Osteocyte (in vitro differentiated cells): ENCODE measurements at regions not wholly inside any gene's neighbourhood (a gene's known extent, or its start where the extent isn't known, plus 50 kb on each side); places are given as distances from the start of the nearest gene placed in this dataset.
"Not testable (repeated sequence)": the region's sequence is repeated elsewhere in the genome, so short reads cannot be mapped to it uniquely, and the experiment has no call there.

Experiments
- DNase-seq: peaks from one replicate; pipeline ENCODE4 v3.0.0; 2021; ENCODE audit warnings: mixed read lengths; ENCODE audit not compliant: unreplicated experiment; ENCODE audit errors: extremely low spot score
- H3K27ac Mint-ChIP-seq: one replicate; pipeline ENCODE4 v1.8.0; 2021; ENCODE audit warnings: mild to moderate bottlenecking, mixed read lengths; ENCODE audit not compliant: unreplicated experiment
- H3K27me3 Mint-ChIP-seq: one replicate; pipeline ENCODE4 v1.8.0; 2021; ENCODE audit warnings: mixed read lengths; ENCODE audit not compliant: unreplicated experiment
- H3K36me3 Mint-ChIP-seq: one replicate; pipeline ENCODE4 v1.8.0; 2021; ENCODE audit warnings: mixed read lengths; ENCODE audit not compliant: unreplicated experiment
- H3K4me1 Mint-ChIP-seq: one replicate; pipeline ENCODE4 v1.8.0; 2021; ENCODE audit warnings: mixed read lengths; ENCODE audit not compliant: unreplicated experiment
- H3K4me3 Mint-ChIP-seq: one replicate; pipeline ENCODE4 v1.8.0; 2021; ENCODE audit warnings: mild to moderate bottlenecking, moderate library complexity, mixed read lengths; ENCODE audit not compliant: unreplicated experiment
- H3K9me3 Mint-ChIP-seq: one replicate; pipeline ENCODE4 v1.8.0; 2021; ENCODE audit warnings: mixed read lengths; ENCODE audit not compliant: unreplicated experiment
- TF ChIP-seq, protein P1 (sequence below): fragments of 200-600 bp; sonication (generic); IDR thresholded peaks from 2 replicates; pipeline ENCODE4 v1.5.0; 2021; ENCODE audit warnings: antibody characterized with exemption, mild to moderate bottlenecking, moderate library complexity

GRCh38 chr13:53445686-53446085 is 417.1 kb downstream of the OLFM4 start:
- DNase-seq: no peak
- TF ChIP-seq, protein P1, sequence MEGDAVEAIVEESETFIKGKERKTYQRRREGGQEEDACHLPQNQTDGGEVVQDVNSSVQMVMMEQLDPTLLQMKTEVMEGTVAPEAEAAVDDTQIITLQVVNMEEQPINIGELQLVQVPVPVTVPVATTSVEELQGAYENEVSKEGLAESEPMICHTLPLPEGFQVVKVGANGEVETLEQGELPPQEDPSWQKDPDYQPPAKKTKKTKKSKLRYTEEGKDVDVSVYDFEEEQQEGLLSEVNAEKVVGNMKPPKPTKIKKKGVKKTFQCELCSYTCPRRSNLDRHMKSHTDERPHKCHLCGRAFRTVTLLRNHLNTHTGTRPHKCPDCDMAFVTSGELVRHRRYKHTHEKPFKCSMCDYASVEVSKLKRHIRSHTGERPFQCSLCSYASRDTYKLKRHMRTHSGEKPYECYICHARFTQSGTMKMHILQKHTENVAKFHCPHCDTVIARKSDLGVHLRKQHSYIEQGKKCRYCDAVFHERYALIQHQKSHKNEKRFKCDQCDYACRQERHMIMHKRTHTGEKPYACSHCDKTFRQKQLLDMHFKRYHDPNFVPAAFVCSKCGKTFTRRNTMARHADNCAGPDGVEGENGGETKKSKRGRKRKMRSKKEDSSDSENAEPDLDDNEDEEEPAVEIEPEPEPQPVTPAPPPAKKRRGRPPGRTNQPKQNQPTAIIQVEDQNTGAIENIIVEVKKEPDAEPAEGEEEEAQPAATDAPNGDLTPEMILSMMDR: no peak
- Mint-ChIP-seq H3K27ac (no peak overlapping the region), H3K36me3 (no peaks in the 10 kb centered on the region), H3K4me3 (no peak overlapping the region), H3K4me1 (no peaks in the 10 kb centered on the region), H3K9me3 (peaks cover 60% of the 10 kb centered on the region), H3K27me3 (no peaks in the 10 kb centered on the region)

DNA sequence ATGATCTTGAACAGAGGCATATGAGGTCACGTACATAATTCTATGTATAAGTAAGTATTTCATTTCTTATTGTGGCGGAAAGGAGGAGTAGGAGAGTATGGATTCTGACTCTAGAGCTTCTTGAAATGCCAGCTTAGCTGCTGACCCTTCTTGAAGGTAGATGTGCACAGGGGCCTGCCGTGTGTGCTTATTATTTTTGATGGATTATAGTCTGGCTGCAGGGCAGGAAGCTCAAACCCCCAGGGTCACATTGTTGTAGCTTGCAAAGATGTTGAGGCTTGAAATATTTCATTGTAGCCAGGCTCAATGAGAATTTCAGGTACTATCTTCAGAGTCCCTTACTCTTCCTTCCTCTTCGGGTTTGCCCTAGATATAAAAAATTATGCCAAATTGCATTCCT is 418.8 kb downstream of the OLFM4 start:
- Mint-ChIP-seq H3K27ac (no peak overlapping the region), H3K27me3 (no peaks in the 10 kb centered on the region), H3K9me3 (peaks cover 58% of the 10 kb centered on the region), H3K4me3 (no peak overlapping the region), H3K36me3 (no peaks in the 10 kb centered on the region), H3K4me1 (no peaks in the 10 kb centered on the region)
- TF ChIP-seq, protein P1: no peak
- DNase-seq: no peak

- Mint-ChIP-seq H3K4me1 (no peaks in the 10 kb centered on the region), H3K36me3 (no peaks in the 10 kb centered on the region), H3K9me3 (peaks cover 58% of the 10 kb centered on the region), H3K4me3 (no peak overlapping the region), H3K27ac (no peak overlapping the region), H3K27me3 (no peaks in the 10 kb centered on the region)
- no peak for DNase-seq
- TF ChIP-seq, protein P1: no peak
Observed at GRCh38 chr13:53447863-53448262, 419.2 kb downstream of the OLFM4 start.

DNA sequence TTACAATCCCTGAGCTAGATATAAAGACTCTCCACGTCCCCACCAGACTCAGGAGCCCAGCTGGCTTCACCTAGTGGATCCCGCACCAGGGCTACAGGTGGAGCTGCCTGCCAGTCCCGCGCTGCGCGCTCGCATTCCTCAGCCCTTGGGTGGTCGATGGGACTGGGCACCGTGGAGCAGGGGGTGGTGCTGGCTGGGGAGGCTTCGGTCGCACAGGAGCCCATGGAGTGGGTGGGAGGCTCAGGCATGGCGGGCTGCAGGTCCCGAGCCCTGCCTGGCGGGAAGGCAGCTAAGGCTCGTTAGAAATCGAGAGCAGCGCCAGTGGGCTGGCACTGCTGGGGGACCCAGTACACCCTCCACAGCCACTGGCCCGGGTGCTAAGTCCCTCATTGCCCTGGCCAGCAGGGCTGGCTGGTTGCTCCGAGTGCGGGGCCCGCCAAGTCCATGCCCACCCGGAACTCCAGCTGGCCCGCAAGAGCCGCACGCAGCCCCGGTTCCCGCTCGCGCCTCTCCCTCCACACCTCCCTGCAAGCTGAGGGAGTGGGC is 423.7 kb downstream of the OLFM4 start:
- not testable (repeated sequence) for H3K27me3 Mint-ChIP-seq, H3K4me1 Mint-ChIP-seq, DNase-seq, H3K36me3 Mint-ChIP-seq, H3K27ac Mint-ChIP-seq, H3K4me3 Mint-ChIP-seq
- H3K9me3 Mint-ChIP-seq: peaks cover 52% of the 10 kb centered on the region

GRCh38 chr13:53460796-53461195 is 432.2 kb downstream of the OLFM4 start:
- TF ChIP-seq, protein P1: no peak
- Mint-ChIP-seq H3K27me3 (no peaks in the 10 kb centered on the region), H3K36me3 (no peaks in the 10 kb centered on the region), H3K4me1 (no peaks in the 10 kb centered on the region), H3K27ac (no peak overlapping the region), H3K9me3 (peaks cover 44% of the 10 kb centered on the region), H3K4me3 (no peak overlapping the region)
- no peak for DNase-seq

GRCh38 chr13:53463106-53463505 is 434.5 kb downstream of the OLFM4 start:
- no peak for DNase-seq
- no peak overlapping the region for H3K27ac Mint-ChIP-seq
- no peak overlapping the region for H3K4me3 Mint-ChIP-seq
- no peaks in the 10 kb centered on the region for H3K4me1 Mint-ChIP-seq
- no peaks in the 10 kb centered on the region for H3K36me3 Mint-ChIP-seq
- no peaks in the 10 kb centered on the region for H3K27me3 Mint-ChIP-seq
- peaks cover 31% of the 10 kb centered on the region for H3K9me3 Mint-ChIP-seq
- TF ChIP-seq, protein P1: no peak
